Uterus (tissue), 3 donors: ENCODE measurements at regions not wholly inside any gene's neighbourhood (a gene's known extent, or its start where the extent isn't known, plus 50 kb on each side); places are given as distances from the start of the nearest gene placed in this dataset.
"Not testable (repeated sequence)": the region's sequence is repeated elsewhere in the genome, so short reads cannot be mapped to it uniquely, and the experiment has no call there.

Experiments
- DNase-seq, 2 donors: peaks; one replicate each; pipeline ENCODE4 v3.0.0-alpha.2; 2019 to 2020
- H3K27ac ChIP-seq, 2 donors: fragments of 200-600 bp; sonication (generic); 1 replicate in 1 of 2; 2 replicates in 1 of 2; pipeline ENCODE4 v1.5.1; 2016 to 2018
- H3K27me3 ChIP-seq, 2 donors: fragments of 200-600 bp; sonication (generic); one replicate each; pipeline ENCODE4 v1.5.1; 2018 to 2019; ENCODE audit warnings: control low read depth in 1 of 2
- H3K36me3 ChIP-seq, 2 donors: fragments of 200-600 bp; sonication (generic); one replicate each; pipeline ENCODE4 v1.5.1; 2019; ENCODE audit warnings: control low read depth in 1 of 2
- H3K4me1 ChIP-seq, 2 donors: fragments of 200-600 bp; sonication (generic); one replicate each; pipeline ENCODE4 v1.5.1; 2018 to 2019; ENCODE audit warnings: control low read depth in 1 of 2
- H3K4me3 ChIP-seq, 2 donors: fragments of 200-600 bp; sonication (generic); 1 replicate in 1 of 2; 2 replicates in 1 of 2; pipeline ENCODE4 v1.5.1; 2018 to 2019; ENCODE audit warnings: mild to moderate bottlenecking in 1 of 2
- H3K9me3 ChIP-seq, 2 donors: fragments of 200-600 bp; sonication (generic); one replicate each; pipeline ENCODE4 v1.5.1; 2019; ENCODE audit warnings: control low read depth in 1 of 2
- CTCF ChIP-seq, 4 experiments: fragments of 200-600 bp in 2 of 4; fragments of 450-650 bp in 2 of 4; sonication (generic) in 2 of 4; IDR thresholded peaks; one replicate each; pipeline ENCODE4 v1.5.1; 2016 to 2019; ENCODE audit warnings: antibody characterized with exemption in 4 of 4, mild to moderate bottlenecking in 2 of 4, moderate library complexity in 1 of 4
- POLR2A ChIP-seq, 2 donors: fragments of 450-650 bp; IDR thresholded peaks; one replicate each; pipeline ENCODE4 v1.6.1; 2016; ENCODE audit warnings: antibody characterized with exemption in 2 of 2, mild to moderate bottlenecking in 1 of 2, moderate library complexity in 1 of 2
- intact Hi-C: fragments of 100-400 bp; cut with DNase I; formaldehyde crosslinking; loops from one replicate; pipeline ENCODE4 v1.15.1; 2023; ENCODE audit warnings: low total_unique reads
- donor health status: DM: yes; HTN: yes; CAD: no.

GRCh38 chr12:115869604-115870003 is 407.9 kb downstream of the MED13L start:
- Histone ChIP-seq H3K27ac (no peak overlapping the region), H3K9me3 (peaks cover 0 to 3% of the 10 kb centered on the region in 2 donors), H3K36me3 (no peaks in the 10 kb centered on the region), H3K4me3 (no peak overlapping the region), H3K27me3 (no peaks in the 10 kb centered on the region), H3K4me1 (no peaks in the 10 kb centered on the region)
- no peak for TF ChIP-seq POLR2A (IDR thresholded peaks at IDR 0.05)
- no peak for TF ChIP-seq CTCF (IDR thresholded peaks at IDR 0.05)
- DNase-seq, result no peak
- intact Hi-C loops, result no loop called here

GRCh38 chr12:115868624-115869023 is 408.9 kb downstream of the MED13L start:
- H3K36me3 ChIP-seq, result no peaks in the 10 kb centered on the region
- intact Hi-C loops, result no loop called here
- no peak for TF ChIP-seq POLR2A (IDR thresholded peaks at IDR 0.05)
- no peak for TF ChIP-seq CTCF (IDR thresholded peaks at IDR 0.05)
- no peaks in the 10 kb centered on the region for H3K27me3 ChIP-seq
- H3K9me3 ChIP-seq, result peaks cover 0 to 3% of the 10 kb centered on the region in 2 donors
- no peaks in the 10 kb centered on the region for H3K4me1 ChIP-seq
- no peak overlapping the region for H3K4me3 ChIP-seq
- no peak overlapping the region for H3K27ac ChIP-seq
- DNase-seq, result no peak

- no peak for DNase-seq
- Histone ChIP-seq H3K27ac (no peak overlapping the region), H3K27me3 (no peaks in the 10 kb centered on the region), H3K36me3 (no peaks in the 10 kb centered on the region), H3K4me1 (no peaks in the 10 kb centered on the region), H3K9me3 (peaks cover 0 to 3% of the 10 kb centered on the region in 2 donors), H3K4me3 (no peak overlapping the region)
- intact Hi-C loops, result no loop called here
- TF ChIP-seq CTCF (IDR thresholded peaks at IDR 0.05), result no peak
- TF ChIP-seq POLR2A (IDR thresholded peaks at IDR 0.05), result no peak
Measured at GRCh38 chr12:115867854-115868253, 409.6 kb downstream of the MED13L start.

GRCh38 chr12:115866909-115867525 is 410.5 kb downstream of the MED13L start:
- H3K36me3 ChIP-seq, result no peaks in the 10 kb centered on the region
- H3K27me3 ChIP-seq, result no peaks in the 10 kb centered on the region
- H3K27ac ChIP-seq, result no peak overlapping the region
- peaks cover 0 to 3% of the 10 kb centered on the region in 2 donors for H3K9me3 ChIP-seq
- no peak overlapping the region for H3K4me3 ChIP-seq
- intact Hi-C loops, result no loop called here
- no peaks in the 10 kb centered on the region for H3K4me1 ChIP-seq
- no peak for DNase-seq
- TF ChIP-seq CTCF (IDR thresholded peaks at IDR 0.05), result no peak
- no peak for TF ChIP-seq POLR2A (IDR thresholded peaks at IDR 0.05)

- intact Hi-C loops, DNase-seq, H3K27ac ChIP-seq, H3K9me3 ChIP-seq, H3K27me3 ChIP-seq, H3K4me3 ChIP-seq, H3K36me3 ChIP-seq, H3K4me1 ChIP-seq: not testable (repeated sequence)
Measured at GRCh38 chr12:115866281-115866680, 411.2 kb downstream of the MED13L start.

- H3K9me3 ChIP-seq, result peaks cover 0 to 3% of the 10 kb centered on the region in 2 donors
- no peak for DNase-seq
- H3K27me3 ChIP-seq, result no peaks in the 10 kb centered on the region
- TF ChIP-seq CTCF (IDR thresholded peaks at IDR 0.05), result no peak
- TF ChIP-seq POLR2A (IDR thresholded peaks at IDR 0.05), result no peak
- H3K4me1 ChIP-seq, result no peaks in the 10 kb centered on the region
- H3K4me3 ChIP-seq, result no peak overlapping the region
- no peaks in the 10 kb centered on the region for H3K36me3 ChIP-seq
- intact Hi-C loops, result no loop called here
- H3K27ac ChIP-seq, result no peak overlapping the region
Measured at GRCh38 chr12:115864396-115864795, 413.1 kb downstream of the MED13L start.
